NCI-H1105 treated with DMSO at 0.1 percent for 48 hours (cell line): ENCODE measurements at regions not wholly inside any gene's neighbourhood (a gene's known extent, or its start where the extent isn't known, plus 50 kb on each side); places are given as distances from the start of the nearest gene placed in this dataset.

ENCODE experiments used
- DNase-seq: peaks from one replicate; lab custom pipeline; 2025; lab: John Stamatoyannopoulos, UW

- no peak for DNase-seq
Observed at GRCh38 chr5:54769746-54770145, 215.6 kb downstream of the ESM1 start.

- no peak for DNase-seq
Observed at GRCh38 chr5:54769072-54769471, 216.3 kb downstream of the ESM1 start.

DNA sequence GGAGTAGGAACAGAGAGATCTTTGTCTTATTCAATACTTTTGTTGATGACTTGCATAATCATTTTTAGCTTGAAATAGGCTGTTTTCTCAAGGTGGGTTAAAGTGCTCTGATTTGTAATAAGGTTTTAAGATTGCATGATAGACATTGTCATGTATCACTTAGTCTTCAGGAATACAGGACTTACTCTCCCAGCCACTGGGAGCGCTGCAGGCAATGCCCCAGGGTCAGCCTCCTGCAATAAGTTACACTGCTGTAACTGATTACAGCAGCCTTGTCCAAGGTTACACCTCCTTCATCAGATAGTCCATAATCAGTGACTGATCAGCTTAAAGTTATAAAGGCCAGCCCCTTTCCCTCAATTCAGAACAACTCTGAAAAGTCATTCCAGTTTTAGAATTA, 218.6 kb downstream of the ESM1 start:
- DNase-seq = no peak

DNA sequence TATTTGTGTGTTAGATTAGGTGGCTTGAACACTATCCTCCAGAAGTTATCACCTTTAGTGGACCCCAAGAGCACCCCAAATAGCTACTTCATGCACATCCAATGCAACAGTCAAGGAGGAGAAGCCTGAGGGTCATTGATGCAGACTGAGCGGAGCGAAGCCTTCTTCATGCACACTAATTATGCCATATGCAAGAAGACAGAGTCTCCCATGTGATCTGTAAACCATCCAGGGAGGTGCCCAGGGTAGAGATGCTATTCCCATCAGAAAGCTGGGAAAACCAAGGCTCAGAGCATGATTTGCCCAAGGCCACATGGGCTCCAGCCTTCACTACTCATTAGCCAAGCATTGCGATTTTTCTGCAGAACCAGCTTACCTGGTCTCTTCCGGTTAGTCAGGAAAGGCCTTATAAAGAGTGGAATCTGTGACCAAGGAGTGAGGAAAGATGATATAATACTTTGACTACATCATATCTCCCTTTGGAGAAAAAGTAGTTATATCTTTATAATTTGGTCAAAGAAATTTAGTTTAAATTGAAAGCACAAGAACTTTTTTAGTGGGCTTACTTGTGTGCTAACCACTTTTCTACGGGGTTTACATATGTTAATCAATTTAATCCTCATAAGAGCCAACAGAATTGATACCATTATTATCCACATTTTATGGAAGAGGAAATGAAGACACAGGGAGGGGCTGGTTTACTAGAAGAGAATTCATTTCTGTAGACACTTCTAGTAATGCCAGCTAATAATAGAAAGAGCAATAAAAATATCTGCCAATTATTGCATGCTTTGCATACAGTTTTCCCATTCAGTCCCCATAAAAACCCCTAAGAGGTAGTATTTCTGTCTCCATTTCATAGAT, 220.0 kb downstream of the ESM1 start:
- DNase-seq = no peak

GRCh38 chr5:54764102-54765090, 221.0 kb downstream of the ESM1 start:
- no peak for DNase-seq

DNA sequence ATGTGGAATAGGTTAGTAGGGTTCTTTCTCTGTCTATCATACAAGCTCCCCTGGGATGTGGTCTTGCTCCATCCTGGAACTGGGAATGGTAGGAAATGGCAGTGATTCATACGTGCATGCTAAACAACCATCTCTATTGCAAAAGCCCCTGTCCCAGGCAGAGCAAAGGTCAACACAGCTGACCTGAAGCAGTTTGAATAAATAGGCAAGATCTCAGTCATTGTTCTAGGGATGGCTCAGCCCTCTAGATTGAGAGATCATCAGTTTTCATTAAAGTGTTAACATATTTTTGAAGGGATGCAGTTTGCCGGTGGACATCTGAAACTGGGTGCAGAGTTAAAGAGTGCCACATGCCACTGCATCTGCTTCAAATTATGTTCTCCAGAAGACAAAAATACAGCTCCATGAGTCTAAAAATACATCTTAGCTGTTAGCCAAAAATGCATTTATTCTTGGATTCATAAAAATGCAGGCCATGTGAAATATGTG, 224.1 kb downstream of the ESM1 start:
- DNase-seq = no peak

GRCh38 chr5:54760182-54760935, 225.0 kb downstream of the ESM1 start:
- DNase-seq = no peak

- DNase-seq = no peak
Observed at GRCh38 chr5:54758038-54758437, 227.4 kb downstream of the ESM1 start.

DNA sequence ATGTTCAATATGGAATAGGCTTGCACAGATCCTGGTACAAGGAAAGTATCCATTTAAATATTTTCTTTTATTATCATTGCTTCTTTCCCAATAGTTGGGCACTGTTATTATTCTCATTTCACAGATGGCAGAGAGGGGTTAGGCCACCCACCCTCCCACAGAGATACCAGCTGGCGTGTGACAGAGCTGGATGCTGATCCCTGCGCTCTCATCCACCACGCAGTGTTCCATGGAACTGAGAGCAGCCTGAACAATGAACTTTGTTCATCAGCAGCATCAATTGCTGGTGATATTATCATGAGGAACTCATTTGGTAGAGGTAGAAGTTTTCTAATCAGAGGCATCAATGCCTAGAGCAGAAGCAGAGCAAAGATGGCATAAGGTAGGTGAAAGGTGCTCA, 227.9 kb downstream of the ESM1 start:
- DNase-seq = no peak

GRCh38 chr5:54756796-54757402, 228.5 kb downstream of the ESM1 start:
- DNase-seq = no peak

GRCh38 chr5:54756301-54756700, 229.1 kb downstream of the ESM1 start:
- no peak for DNase-seq

GRCh38 chr5:54754878-54755277, 230.5 kb downstream of the ESM1 start:
- DNase-seq = no peak

GRCh38 chr5:54754420-54754819, 231.0 kb downstream of the ESM1 start:
- DNase-seq = no peak

DNA sequence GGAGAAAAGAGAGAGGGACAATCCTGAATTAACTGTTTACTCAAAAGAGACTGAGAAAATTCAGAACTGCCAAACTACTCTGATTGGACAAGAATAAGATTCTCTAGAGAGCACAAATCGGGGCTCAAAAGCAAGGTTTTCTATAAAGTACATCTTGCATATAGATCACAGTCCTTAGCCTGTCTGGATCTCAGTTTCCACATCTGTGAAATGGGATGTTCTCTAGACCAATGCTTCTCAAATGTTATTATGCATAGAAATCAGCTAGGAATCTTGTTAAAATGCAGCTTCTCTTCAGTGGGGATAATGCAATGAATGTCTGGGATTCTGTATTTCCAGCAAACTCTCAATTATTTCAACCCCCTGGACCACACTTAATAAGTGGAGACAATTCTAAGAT, 231.6 kb downstream of the ESM1 start:
- DNase-seq = no peak

DNA sequence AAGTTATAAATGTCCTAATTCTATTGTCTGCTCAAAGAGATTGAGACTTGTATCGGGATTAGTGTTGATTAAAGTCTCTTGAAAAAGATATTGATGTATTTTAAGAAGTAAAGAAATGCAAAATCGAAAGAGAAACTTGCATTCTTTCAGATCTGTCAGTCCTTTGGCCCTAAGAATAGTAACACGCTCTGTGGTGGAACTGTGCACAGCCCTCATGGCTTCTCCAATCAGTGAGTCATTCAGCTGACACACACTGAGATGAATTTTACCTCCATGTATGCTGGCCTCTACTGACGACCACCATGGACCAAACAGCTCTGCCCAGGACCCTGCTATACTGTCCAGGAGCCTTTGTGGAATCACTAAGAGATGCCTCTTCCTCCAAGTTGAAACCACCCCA, 232.4 kb downstream of the ESM1 start:
- no peak for DNase-seq

- DNase-seq = no peak
Observed at GRCh38 chr5:54748527-54748926, 231.0 kb downstream of the SNX18 start.

DNA sequence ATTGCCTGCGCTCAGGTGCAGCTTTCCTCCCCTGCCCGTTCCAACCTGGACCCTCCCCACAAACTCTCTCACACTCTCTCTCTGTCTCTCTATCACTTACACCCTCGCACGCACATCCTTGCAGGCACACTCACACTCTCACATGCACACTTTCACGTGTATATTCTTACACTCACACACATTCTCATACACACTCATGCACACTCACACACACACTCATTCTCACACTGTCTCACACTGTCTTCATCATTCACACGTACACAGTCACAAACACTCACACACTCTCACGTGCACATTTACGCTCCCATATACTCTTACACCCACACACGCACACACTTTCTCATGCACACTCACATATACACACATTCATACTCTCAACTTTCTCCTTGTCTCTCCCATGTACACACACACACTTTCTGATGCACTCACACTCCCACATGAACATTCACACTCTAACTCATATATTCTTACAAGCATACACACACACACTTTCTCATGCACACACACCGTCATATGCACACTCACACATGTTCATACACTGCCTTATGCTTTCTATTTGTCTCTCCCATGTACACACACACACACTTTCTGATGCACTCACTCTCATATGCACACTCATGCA, 229.3 kb downstream of the SNX18 start:
- no peak for DNase-seq

GRCh38 chr5:54746346-54746745, 228.8 kb downstream of the SNX18 start:
- no peak for DNase-seq

DNA sequence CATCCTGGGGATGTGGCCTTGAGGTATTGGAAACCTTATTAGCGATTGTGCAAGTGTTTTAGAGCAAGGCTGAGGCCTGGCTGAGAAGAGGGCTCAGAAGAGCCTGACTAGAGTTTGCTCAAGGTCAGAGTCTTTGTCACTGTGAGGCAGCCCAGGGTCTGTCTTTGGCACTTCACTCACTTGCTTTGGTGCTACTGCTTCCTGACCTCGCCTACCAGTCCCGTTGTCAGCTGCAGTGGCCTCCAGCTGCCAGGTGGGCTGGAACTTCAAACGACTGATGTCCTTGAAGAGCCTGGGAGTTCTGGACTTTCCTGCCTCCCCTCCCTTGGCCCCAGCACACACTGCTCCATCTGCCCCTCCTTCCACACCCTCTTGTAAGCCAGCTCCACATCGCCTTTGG, 228.0 kb downstream of the SNX18 start:
- no peak for DNase-seq

DNA sequence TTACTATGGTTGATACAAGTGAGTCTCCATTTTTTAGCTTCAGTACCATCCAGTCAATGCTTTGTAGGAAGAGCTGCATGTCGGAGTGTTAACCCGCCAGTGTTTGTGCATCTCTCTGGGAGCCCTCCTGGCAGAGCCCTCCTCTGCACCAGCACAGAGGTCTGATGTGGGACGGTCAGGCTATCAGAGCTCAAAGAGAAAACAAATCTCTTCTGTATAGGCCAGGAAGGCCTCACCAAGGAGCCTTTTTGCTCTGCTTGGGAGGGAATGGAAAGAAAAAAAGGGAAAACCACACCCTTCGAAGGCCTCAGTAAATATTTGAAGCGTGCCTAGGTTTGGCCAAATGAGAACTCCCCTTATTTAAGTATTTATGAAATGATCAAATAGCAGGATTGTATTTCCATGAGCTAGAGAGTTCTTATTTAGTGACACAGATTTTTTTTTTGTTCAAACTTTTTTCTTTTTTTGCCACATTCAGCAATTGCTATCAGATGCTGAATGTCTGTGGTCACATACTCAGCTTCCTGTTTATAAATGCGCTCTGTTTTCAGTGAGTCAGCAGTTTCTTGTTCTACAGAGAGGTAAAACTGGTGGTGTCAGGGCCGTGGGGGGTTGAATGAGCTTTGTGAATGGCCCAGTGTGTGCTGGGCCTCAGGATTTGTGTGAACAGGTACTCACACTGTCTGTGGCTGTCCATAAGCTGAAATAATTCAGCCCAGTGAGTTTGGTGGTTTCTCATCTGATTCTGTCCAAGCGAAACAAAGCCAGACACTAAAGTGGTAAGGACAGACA, 226.6 kb downstream of the SNX18 start:
- DNase-seq = no peak
